HG03064 (cell line): ENCODE measurements at regions not wholly inside any gene's neighbourhood (a gene's known extent, or its start where the extent isn't known, plus 50 kb on each side); places are given as distances from the start of the nearest gene placed in this dataset.
"Not testable (repeated sequence)": the region's sequence is repeated elsewhere in the genome, so short reads cannot be mapped to it uniquely, and the experiment has no call there.

Source experiments
- ATAC-seq: cut with Tn5 transposase; IDR thresholded peaks from one replicate; pipeline ENCODE4 v1.9.1; 2021; ENCODE audit warnings: low read depth; ENCODE audit not compliant: unreplicated experiment

- ATAC-seq, result no peak
Observed at GRCh38 chr1:166384948-166385347, 218.1 kb upstream of the FAM78B start.

- no peak for ATAC-seq
Observed at GRCh38 chr1:166390366-166391033, 223.7 kb upstream of the FAM78B start.

GRCh38 chr1:166391279-166392066 lies 224.7 kb upstream of the FAM78B start:
- ATAC-seq, result no peak

- no peak for ATAC-seq
Observed at GRCh38 chr1:166395729-166396128, 228.9 kb upstream of the FAM78B start.

- not testable (repeated sequence) for ATAC-seq
Observed at GRCh38 chr1:166409253-166410082, 242.7 kb upstream of the FAM78B start.

- no peak for ATAC-seq
Observed at GRCh38 chr1:166410083-166410385, 243.2 kb upstream of the FAM78B start.

GRCh38 chr1:166416831-166417230 lies 250.0 kb upstream of the FAM78B start:
- not testable (repeated sequence) for ATAC-seq

- ATAC-seq, result no peak
Observed at GRCh38 chr1:166418344-166418933, 251.6 kb upstream of the FAM78B start.

GRCh38 chr1:166422586-166422985 lies 255.8 kb upstream of the FAM78B start:
- not testable (repeated sequence) for ATAC-seq

GRCh38 chr1:166432655-166433054 lies 265.9 kb upstream of the FAM78B start:
- ATAC-seq, result no peak

- not testable (repeated sequence) for ATAC-seq
Observed at GRCh38 chr1:166433404-166434304, 266.9 kb upstream of the FAM78B start.

GRCh38 chr1:166457700-166458099 lies 290.9 kb upstream of the FAM78B start:
- no peak for ATAC-seq

GRCh38 chr1:166464333-166464732 lies 297.5 kb upstream of the FAM78B start:
- ATAC-seq, result no peak

GRCh38 chr1:166470014-166470413 lies 303.2 kb upstream of the FAM78B start:
- no peak for ATAC-seq

- no peak for ATAC-seq
Observed at GRCh38 chr1:166470441-166470840, 303.6 kb upstream of the FAM78B start.

GRCh38 chr1:166471359-166471758 lies 304.6 kb upstream of the FAM78B start:
- ATAC-seq, result no peak

- peak; percentile 75 for ATAC-seq
Observed at GRCh38 chr1:166479052-166479631, 312.3 kb upstream of the FAM78B start.

- no peak for ATAC-seq
Observed at GRCh38 chr1:166484471-166484870, 317.7 kb upstream of the FAM78B start.

- ATAC-seq, result no peak
Observed at GRCh38 chr1:166484871-166485270, 318.1 kb upstream of the FAM78B start.

GRCh38 chr1:166485620-166486019 lies 318.8 kb upstream of the FAM78B start:
- ATAC-seq, result no peak
